Activated B cell treated with CpG ODN at 0.5 μM for 24 hours (primary cell): ENCODE measurements at regions not wholly inside any gene's neighbourhood (a gene's known extent, or its start where the extent isn't known, plus 50 kb on each side); places are given as distances from the start of the nearest gene placed in this dataset.

Experiments
- ATAC-seq: fragments of 200-7000 bp; cut with Tn5 transposase; one replicate; pipeline ENCODE4 v1.10.0; 2021; ENCODE audit warnings: low read depth, mild to moderate bottlenecking, moderate library complexity
- CTCF ChIA-PET: fragments of 350-600 bp; sonication (Branson Sonifier 250); formaldehyde crosslinking; loops from one replicate; lab custom pipeline; 2021; ENCODE audit warnings: antibody characterized with exemption; lab: Charles Lee
- POLR2A ChIA-PET: fragments of 350-600 bp; sonication (Branson Sonifier 250); formaldehyde crosslinking; loops from one replicate; lab custom pipeline; 2021; ENCODE audit warnings: antibody characterized with exemption; lab: Charles Lee
- DNase-seq: peaks from one replicate; pipeline ENCODE4 v3.0.0; 2022
- H3K27ac Mint-ChIP-seq: one replicate; pipeline ENCODE4 v1.8.0; 2020; ENCODE audit warnings: mixed read lengths
- H3K27me3 Mint-ChIP-seq: one replicate; pipeline ENCODE4 v1.8.0; 2021; ENCODE audit warnings: mixed read lengths
- H3K36me3 Mint-ChIP-seq: one replicate; pipeline ENCODE4 v1.8.0; 2021; ENCODE audit warnings: low read depth, mixed read lengths
- H3K4me1 Mint-ChIP-seq: one replicate; pipeline ENCODE4 v1.8.0; 2021; ENCODE audit warnings: mixed read lengths
- H3K4me3 Mint-ChIP-seq: one replicate; pipeline ENCODE4 v1.8.0; 2020; ENCODE audit warnings: mild to moderate bottlenecking, mixed read lengths
- H3K9me3 Mint-ChIP-seq: one replicate; pipeline ENCODE4 v1.8.0; 2020; ENCODE audit warnings: mixed read lengths
- intact Hi-C: fragments of 100-400 bp; cut with micrococcal nuclease; formaldehyde crosslinking; loops from one replicate; pipeline ENCODE4 v1.15.1; 2024
- TF ChIP-seq, protein P1 (sequence below): fragments of 200-600 bp; IDR thresholded peaks from one replicate; pipeline ENCODE4 v1.8.0; 2022; ENCODE audit warnings: antibody characterized with exemption, mild to moderate bottlenecking

DNA sequence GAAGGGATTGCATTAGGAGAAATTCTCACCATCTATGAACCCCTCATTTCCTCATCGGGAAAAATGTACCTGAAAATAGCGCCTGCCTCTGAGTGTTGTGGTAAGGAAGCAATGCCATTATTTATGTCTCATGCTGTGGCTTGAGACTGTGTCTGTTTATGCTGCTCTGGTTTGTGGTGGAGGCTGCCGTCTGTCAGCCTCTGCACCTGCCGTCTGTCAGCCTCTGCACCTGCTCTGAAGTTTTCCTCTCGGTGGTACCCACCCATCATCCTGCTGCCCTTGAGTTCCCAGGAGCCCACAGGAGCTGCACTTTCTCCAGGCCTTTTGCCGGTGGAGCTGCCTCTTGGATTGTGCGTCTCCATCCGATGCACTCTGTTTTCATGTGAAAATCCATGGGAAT is 68.5 kb upstream of the PPP2R3B start:
- Mint-ChIP-seq H3K27me3 (peaks cover 3% of the 10 kb centered on the region), H3K36me3 (no peaks in the 10 kb centered on the region), H3K4me1 (no peaks in the 10 kb centered on the region), H3K4me3 (no peak overlapping the region), H3K9me3 (no peaks in the 10 kb centered on the region), H3K27ac (no peak overlapping the region)
- TF ChIP-seq, protein P1, sequence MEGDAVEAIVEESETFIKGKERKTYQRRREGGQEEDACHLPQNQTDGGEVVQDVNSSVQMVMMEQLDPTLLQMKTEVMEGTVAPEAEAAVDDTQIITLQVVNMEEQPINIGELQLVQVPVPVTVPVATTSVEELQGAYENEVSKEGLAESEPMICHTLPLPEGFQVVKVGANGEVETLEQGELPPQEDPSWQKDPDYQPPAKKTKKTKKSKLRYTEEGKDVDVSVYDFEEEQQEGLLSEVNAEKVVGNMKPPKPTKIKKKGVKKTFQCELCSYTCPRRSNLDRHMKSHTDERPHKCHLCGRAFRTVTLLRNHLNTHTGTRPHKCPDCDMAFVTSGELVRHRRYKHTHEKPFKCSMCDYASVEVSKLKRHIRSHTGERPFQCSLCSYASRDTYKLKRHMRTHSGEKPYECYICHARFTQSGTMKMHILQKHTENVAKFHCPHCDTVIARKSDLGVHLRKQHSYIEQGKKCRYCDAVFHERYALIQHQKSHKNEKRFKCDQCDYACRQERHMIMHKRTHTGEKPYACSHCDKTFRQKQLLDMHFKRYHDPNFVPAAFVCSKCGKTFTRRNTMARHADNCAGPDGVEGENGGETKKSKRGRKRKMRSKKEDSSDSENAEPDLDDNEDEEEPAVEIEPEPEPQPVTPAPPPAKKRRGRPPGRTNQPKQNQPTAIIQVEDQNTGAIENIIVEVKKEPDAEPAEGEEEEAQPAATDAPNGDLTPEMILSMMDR: no peak
- DNase-seq (no peak), ATAC-seq (no peak)
- ChIA-PET CTCF (no interaction called here), POLR2A (no interaction called here)
- intact Hi-C loops: no loop called here

DNA sequence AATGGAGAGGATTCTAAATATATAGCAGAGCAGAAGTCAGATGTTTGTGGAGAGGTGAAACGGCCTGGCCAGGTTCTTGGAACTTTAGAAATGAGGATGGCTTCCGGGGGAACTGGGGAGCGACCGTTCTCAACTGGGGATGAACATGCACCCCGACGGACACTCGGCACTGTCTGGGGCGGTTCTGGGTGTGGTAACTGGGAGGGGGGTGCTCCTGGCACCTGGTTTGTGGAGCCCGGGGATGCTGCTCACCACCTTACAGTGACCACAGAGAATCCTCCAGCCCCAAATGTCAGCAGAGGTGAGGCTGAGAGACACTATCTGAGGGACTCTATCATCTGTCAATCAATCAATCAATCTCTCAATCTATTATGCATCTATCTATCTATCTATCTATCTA is 69.0 kb upstream of the PPP2R3B start:
- H3K27me3 Mint-ChIP-seq: peaks cover 3% of the 10 kb centered on the region
- H3K27ac Mint-ChIP-seq: no peak overlapping the region
- POLR2A ChIA-PET: no interaction called here
- CTCF ChIA-PET: no interaction called here
- DNase-seq (no peak), ATAC-seq (no peak)
- no peaks in the 10 kb centered on the region for H3K36me3 Mint-ChIP-seq
- H3K4me3 Mint-ChIP-seq: no peak overlapping the region
- intact Hi-C loops: no loop called here
- no peaks in the 10 kb centered on the region for H3K9me3 Mint-ChIP-seq
- H3K4me1 Mint-ChIP-seq: no peaks in the 10 kb centered on the region
- TF ChIP-seq, protein P1: no peak

DNA sequence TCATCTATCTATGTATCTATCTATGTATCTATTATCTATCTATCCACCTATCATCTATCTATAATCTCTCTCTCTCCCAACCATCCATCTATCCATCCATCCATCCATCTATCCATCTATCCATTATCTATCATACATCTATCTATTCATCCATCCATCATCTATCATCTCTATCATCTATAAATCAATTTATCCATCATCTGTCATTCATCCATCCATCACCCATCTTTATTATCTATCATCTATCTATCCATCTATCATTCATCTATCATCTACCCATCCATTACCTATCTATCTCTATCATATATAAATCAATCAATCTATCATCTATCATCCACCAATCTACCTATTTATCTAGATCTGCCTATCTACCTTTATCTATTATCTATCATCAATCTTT is 69.4 kb upstream of the PPP2R3B start:
- no peak for ATAC-seq
- H3K9me3 Mint-ChIP-seq: no peaks in the 10 kb centered on the region
- intact Hi-C loops: no loop called here

GRCh38 chrX:456551-457291 is 70.0 kb upstream of the PPP2R3B start:
- H3K27me3 Mint-ChIP-seq: peaks cover 3% of the 10 kb centered on the region
- ChIA-PET POLR2A (no interaction called here), CTCF (no interaction called here)
- intact Hi-C loops: no loop called here
- ATAC-seq: no peak
- no peak for DNase-seq
- peaks cover 3% of the 10 kb centered on the region for H3K9me3 Mint-ChIP-seq
- no peak overlapping the region for H3K27ac Mint-ChIP-seq
- no peak overlapping the region for H3K4me3 Mint-ChIP-seq
- no peaks in the 10 kb centered on the region for H3K4me1 Mint-ChIP-seq
- H3K36me3 Mint-ChIP-seq: no peaks in the 10 kb centered on the region
- TF ChIP-seq, protein P1: no peak

More for the DNA sequence above, 69.4 kb upstream of the PPP2R3B start:
- DNase-seq: no peak
- POLR2A ChIA-PET: no interaction called here
- no peak overlapping the region for H3K4me3 Mint-ChIP-seq
- TF ChIP-seq, protein P1: no peak
- peaks cover 3% of the 10 kb centered on the region for H3K27me3 Mint-ChIP-seq
- no peak overlapping the region for H3K27ac Mint-ChIP-seq
- CTCF ChIA-PET: no interaction called here
- no peaks in the 10 kb centered on the region for H3K4me1 Mint-ChIP-seq
- no peaks in the 10 kb centered on the region for H3K36me3 Mint-ChIP-seq

GRCh38 chrX:457292-457679 is 70.6 kb upstream of the PPP2R3B start:
- CTCF ChIA-PET: no interaction called here
- intact Hi-C loops: no loop called here
- H3K27me3 Mint-ChIP-seq: no peaks in the 10 kb centered on the region
- POLR2A ChIA-PET: no interaction called here
- H3K9me3 Mint-ChIP-seq: peaks cover 5% of the 10 kb centered on the region
- TF ChIP-seq, protein P1: no peak
- no peak overlapping the region for H3K27ac Mint-ChIP-seq
- H3K4me1 Mint-ChIP-seq: no peaks in the 10 kb centered on the region
- ATAC-seq: no peak
- no peak for DNase-seq
- no peak overlapping the region for H3K4me3 Mint-ChIP-seq
- H3K36me3 Mint-ChIP-seq: no peaks in the 10 kb centered on the region
